ENCODE measurements at regions not wholly inside any gene's neighbourhood (a gene's known extent, or its start where the extent isn't known, plus 50 kb on each side); places are given as distances from the start of the nearest gene placed in this dataset.
"Not testable (repeated sequence)": the region's sequence is repeated elsewhere in the genome, so short reads cannot be mapped to it uniquely, and the experiment has no call there.

- DNase-seq (ENCODE audit: low read depth in 2 of 2): peak; percentile 13 to 29
Observed at GRCh38 chr10:128178302-128178958, 52.2 kb upstream of the MKI67 start.

- DNase-seq (ENCODE audit: low read depth in 2 of 2): no peak
Observed at GRCh38 chr10:128180843-128181242, 54.6 kb upstream of the MKI67 start.

- no peak for DNase-seq (ENCODE audit: low read depth in 2 of 2)
Observed at GRCh38 chr10:128185627-128186026, 59.4 kb upstream of the MKI67 start.

- DNase-seq (ENCODE audit: low read depth in 2 of 2): peak in 1 of 2 donors; percentile 1
Observed at GRCh38 chr10:128186959-128187787, 61.0 kb upstream of the MKI67 start.

- DNase-seq (ENCODE audit: low read depth in 2 of 2): no peak
Observed at GRCh38 chr10:128187788-128188185, 61.6 kb upstream of the MKI67 start.

- no peak for DNase-seq (ENCODE audit: low read depth in 2 of 2)
Observed at GRCh38 chr10:128189176-128189575, 63.0 kb upstream of the MKI67 start.

GRCh38 chr10:128191847-128192246 lies 65.6 kb upstream of the MKI67 start:
- DNase-seq (ENCODE audit: low read depth in 2 of 2): no peak

- DNase-seq (ENCODE audit: low read depth in 2 of 2): not testable (repeated sequence)
Observed at GRCh38 chr10:128201826-128202225, 75.6 kb upstream of the MKI67 start.

GRCh38 chr10:128203028-128203427 lies 76.8 kb upstream of the MKI67 start:
- no peak for DNase-seq (ENCODE audit: low read depth in 2 of 2)

GRCh38 chr10:128205591-128205990 lies 79.4 kb upstream of the MKI67 start:
- DNase-seq (ENCODE audit: low read depth in 2 of 2): not testable (repeated sequence)

- DNase-seq (ENCODE audit: low read depth in 2 of 2): no peak
Observed at GRCh38 chr10:128206676-128207075, 80.5 kb upstream of the MKI67 start.

GRCh38 chr10:128209862-128210214 lies 83.6 kb upstream of the MKI67 start:
- DNase-seq (ENCODE audit: low read depth in 2 of 2): no peak

GRCh38 chr10:128210215-128211063 lies 84.2 kb upstream of the MKI67 start:
- peak; percentile 54 to 58 for DNase-seq (ENCODE audit: low read depth in 2 of 2)

GRCh38 chr10:128211064-128211504 lies 84.9 kb upstream of the MKI67 start:
- no peak for DNase-seq (ENCODE audit: low read depth in 2 of 2)

GRCh38 chr10:128211953-128212727 lies 85.9 kb upstream of the MKI67 start:
- DNase-seq (ENCODE audit: low read depth in 2 of 2): peak; percentile 75 to 77

GRCh38 chr10:128213156-128213555 lies 86.9 kb upstream of the MKI67 start:
- no peak for DNase-seq (ENCODE audit: low read depth in 2 of 2)

- DNase-seq (ENCODE audit: low read depth in 2 of 2): no peak
Observed at GRCh38 chr10:128215733-128216132, 89.5 kb upstream of the MKI67 start.

- no peak for DNase-seq (ENCODE audit: low read depth in 2 of 2)
Observed at GRCh38 chr10:128217136-128217535, 90.9 kb upstream of the MKI67 start.

- DNase-seq (ENCODE audit: low read depth in 2 of 2): no peak
Observed at GRCh38 chr10:128218161-128218560, 91.9 kb upstream of the MKI67 start.

- no peak for DNase-seq (ENCODE audit: low read depth in 2 of 2)
Observed at GRCh38 chr10:128219295-128219694, 93.1 kb upstream of the MKI67 start.

GRCh38 chr10:128220021-128220420 lies 93.8 kb upstream of the MKI67 start:
- no peak for DNase-seq (ENCODE audit: low read depth in 2 of 2)
